NCI-H2196 (cell line): ENCODE measurements at regions not wholly inside any gene's neighbourhood (a gene's known extent, or its start where the extent isn't known, plus 50 kb on each side); places are given as distances from the start of the nearest gene placed in this dataset.
"Not testable (repeated sequence)": the region's sequence is repeated elsewhere in the genome, so short reads cannot be mapped to it uniquely, and the experiment has no call there.

Experiments used
- DNase-seq: peaks from one replicate; lab custom pipeline; 2025; ENCODE audit not compliant: unreplicated experiment; lab: John Stamatoyannopoulos, UW

GRCh38 chr2:76050196-76050595 lies 339.5 kb upstream of the GCFC2 start:
- no peak for DNase-seq

DNA sequence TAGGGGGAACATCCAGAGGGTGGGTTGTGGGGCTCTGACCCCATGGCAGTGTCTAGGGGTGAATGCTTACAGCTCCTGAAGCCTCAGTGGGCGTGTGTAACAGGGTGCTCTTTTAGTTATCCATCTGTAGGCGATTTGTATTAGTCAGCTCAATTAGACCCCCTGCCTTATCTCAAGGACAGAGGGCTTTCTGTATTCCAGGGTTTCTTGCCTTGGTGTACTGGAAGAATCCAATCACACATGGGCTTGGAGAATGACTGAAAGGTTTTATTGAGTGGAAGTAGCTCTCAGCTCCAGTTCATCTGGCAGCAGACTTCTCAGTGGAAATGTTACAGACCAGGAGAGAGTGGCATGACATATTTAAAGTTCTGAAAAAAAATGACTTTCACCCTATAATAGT lies 334.0 kb upstream of the GCFC2 start:
- DNase-seq: no peak

DNA sequence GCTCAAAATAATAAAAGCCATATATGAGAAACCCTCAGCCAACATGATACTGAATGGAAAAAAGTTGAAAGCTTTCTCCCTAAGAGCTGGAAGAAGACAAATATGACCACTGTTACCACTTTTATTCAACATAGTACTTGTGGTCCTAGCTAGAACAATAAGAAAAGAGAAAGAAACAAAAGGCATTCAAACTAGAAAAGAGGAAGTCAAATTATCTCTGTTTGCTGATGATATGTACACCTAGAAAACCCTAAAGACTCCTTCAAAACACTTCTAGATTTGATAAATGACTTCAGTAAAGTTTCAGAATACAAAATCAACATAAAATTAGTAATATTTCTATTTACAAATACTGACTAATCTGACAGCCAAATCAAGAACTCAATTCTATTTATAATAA lies 328.8 kb upstream of the GCFC2 start:
- DNase-seq: no peak

GRCh38 chr2:76027761-76028160 lies 317.0 kb upstream of the GCFC2 start:
- DNase-seq: no peak

GRCh38 chr2:76019128-76019527 lies 308.4 kb upstream of the GCFC2 start:
- no peak for DNase-seq

GRCh38 chr2:76009484-76009883 lies 298.8 kb upstream of the GCFC2 start:
- DNase-seq: no peak

GRCh38 chr2:76008001-76008702 lies 297.4 kb upstream of the GCFC2 start:
- DNase-seq: no peak

GRCh38 chr2:76000425-76000824 lies 289.7 kb upstream of the GCFC2 start:
- no peak for DNase-seq

GRCh38 chr2:75998451-75998850 lies 287.7 kb upstream of the GCFC2 start:
- no peak for DNase-seq

- DNase-seq: no peak
These were observed 284.0 kb upstream of the GCFC2 start for GRCh38 chr2:75994759-75995158.

GRCh38 chr2:75988622-75989021 lies 277.9 kb upstream of the GCFC2 start:
- DNase-seq: not testable (repeated sequence)

DNA sequence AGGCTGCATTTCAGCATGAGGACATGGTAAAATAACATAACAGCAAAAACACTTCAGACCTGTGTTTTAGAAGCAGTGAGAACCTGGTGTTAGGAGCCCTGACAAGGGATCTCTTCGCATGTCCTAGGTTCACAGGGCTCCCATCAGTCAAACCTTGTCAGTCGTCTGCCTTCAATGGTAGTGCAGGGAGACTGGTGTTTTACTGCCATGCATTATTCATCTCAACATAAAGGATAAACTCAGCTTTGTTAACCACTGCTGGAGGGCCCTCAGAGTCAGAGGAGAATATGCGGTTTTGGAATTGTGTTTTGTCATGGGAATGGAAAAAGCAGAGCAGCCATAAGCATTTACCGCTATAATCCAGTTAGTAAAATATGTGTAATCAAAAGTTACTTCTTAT lies 275.9 kb upstream of the GCFC2 start:
- no peak for DNase-seq

- DNase-seq: no peak
These were observed 272.0 kb upstream of the GCFC2 start for GRCh38 chr2:75982719-75983118.

- no peak for DNase-seq
These were observed 253.9 kb upstream of the GCFC2 start for GRCh38 chr2:75964646-75965045.

DNA sequence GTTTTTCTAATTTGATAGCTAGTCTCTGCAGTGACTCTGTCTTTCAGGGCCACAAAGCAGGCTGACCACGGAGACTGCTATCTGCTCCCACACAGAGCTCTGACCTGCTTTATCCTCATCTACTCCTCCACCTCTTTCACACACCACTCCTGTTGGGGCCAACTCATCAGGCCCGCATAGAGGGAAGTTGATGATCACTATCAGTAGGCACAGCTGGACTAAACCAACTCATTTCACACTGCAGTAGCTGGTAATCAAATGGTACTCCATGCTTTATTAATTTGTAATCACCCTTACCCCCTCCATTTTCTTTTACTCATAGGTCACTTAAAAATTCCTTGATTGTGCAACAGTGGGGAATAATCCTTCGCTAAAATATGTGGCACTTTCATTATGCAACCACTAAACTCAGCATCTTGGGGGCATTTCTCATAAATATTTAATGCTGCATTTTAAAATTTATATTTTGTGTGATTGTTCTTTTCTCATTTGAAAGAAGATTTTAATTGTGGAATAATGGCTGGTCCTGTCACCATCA lies 249.8 kb upstream of the GCFC2 start:
- no peak for DNase-seq

- no peak for DNase-seq
These were observed 249.2 kb upstream of the GCFC2 start for GRCh38 chr2:75959724-75960471.

GRCh38 chr2:75954761-75955160 lies 244.0 kb upstream of the GCFC2 start:
- DNase-seq: no peak

- DNase-seq: no peak
These were observed 241.5 kb upstream of the GCFC2 start for GRCh38 chr2:75952173-75952572.

DNA sequence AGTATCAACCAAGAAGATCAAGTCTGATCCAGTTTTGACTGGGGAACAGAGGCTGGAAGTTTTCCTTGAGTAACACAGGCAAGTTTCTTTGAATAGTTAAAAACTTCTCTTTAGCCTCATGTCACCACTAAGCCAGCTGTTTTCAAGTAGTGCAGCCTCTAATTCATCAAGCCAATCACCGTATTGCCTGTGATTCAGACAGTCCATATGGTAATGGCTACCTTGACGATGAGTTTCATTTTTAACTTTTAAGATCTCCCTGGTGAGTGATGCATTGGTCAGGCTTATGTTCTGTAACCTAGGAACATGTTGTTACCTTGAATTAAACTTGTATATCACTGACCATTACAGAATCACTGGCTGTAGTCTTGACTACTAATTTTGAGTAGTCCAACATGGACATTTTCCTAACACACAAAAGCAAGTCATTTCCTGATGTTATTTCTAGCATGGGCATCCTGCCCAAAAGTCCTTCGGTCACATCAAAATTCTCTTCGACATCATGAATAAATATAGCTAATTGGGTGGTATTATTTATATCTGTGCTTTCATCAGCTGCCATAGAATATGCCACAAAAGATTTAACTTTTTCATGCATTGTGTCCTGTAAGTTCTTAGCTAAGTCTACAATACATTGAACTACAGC lies 238.8 kb upstream of the GCFC2 start:
- no peak for DNase-seq

GRCh38 chr2:75936311-75936710 lies 225.6 kb upstream of the GCFC2 start:
- DNase-seq: no peak

DNA sequence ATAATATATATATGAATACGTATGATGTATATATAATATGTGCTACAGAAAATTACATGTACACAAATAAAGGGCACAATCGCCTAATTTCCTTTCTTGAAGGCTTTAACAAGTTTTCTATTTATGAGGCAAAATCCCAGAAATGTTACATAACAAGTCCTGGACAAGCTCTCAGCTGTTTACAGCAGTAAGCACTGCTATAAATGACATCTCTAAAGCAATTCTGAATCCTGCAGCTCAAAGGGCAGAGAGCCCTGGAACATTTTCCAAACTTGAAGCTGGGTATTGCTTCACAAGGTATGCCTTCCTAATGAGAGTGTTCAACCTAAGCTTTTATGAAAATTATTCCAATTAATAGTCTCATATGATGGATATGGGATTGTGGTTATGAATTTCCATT lies 222.3 kb upstream of the GCFC2 start:
- no peak for DNase-seq

- DNase-seq: no peak
These were observed 217.4 kb upstream of the GCFC2 start for GRCh38 chr2:75928093-75928492.
